GM12878 (cell line): ENCODE measurements at regions not wholly inside any gene's neighbourhood (a gene's known extent, or its start where the extent isn't known, plus 50 kb on each side); places are given as distances from the start of the nearest gene placed in this dataset.

ENCODE experiments used
- ATAC-seq: fragments of 200-7000 bp; cut with Tn5 transposase; 3 replicates; pipeline ENCODE4 v1.9.1; 2020; ENCODE audit warnings: mild to moderate bottlenecking, moderate library complexity
- BruUV-seq: library from RNA; stranded (reverse); fragments of 400-500 nt; replicated peaks from 2 replicates; lab custom pipeline; 2021; lab: Mats Ljungman, UMichigan
- CTCF ChIA-PET: fragments of 300-600 bp; sonication (Branson Sonifier 250); formaldehyde crosslinking; extraction: SDS; loops from one replicate; lab custom pipeline; 2021; ENCODE audit warnings: inconsistent platforms; lab: Yijun Ruan, JAX
- POLR2A ChIA-PET: fragments of 350-600 bp; formaldehyde crosslinking; extraction: SDS; loops from one replicate; lab custom pipeline; 2021; ENCODE audit warnings: inconsistent platforms; lab: Charles Lee
- RAD21 ChIA-PET: fragments of 300-600 bp; sonication (Branson Sonifier 250); formaldehyde crosslinking; loops from one replicate; lab custom pipeline; 2023; ENCODE audit warnings: antibody characterized with exemption; ENCODE audit not compliant: unreplicated experiment; lab: Charles Lee
- SMC1A ChIA-PET: fragments of 300-600 bp; sonication (Branson Sonifier 250); formaldehyde crosslinking; loops from one replicate; lab custom pipeline; 2023; ENCODE audit not compliant: unreplicated experiment, uncharacterized antibody; lab: Charles Lee
- DNase-seq: peaks from one replicate; pipeline ENCODE4 v3.0.0-alpha.2; 2011; ENCODE audit warnings: low read depth, low spot score
- FAIRE-seq: peaks from 3 replicates; lab custom pipeline; 2011; peaks lifted over from hg19 to GRCh38; lab: Jason Lieb, UNC
- H2AFZ ChIP-seq: 2 replicates; pipeline ENCODE4 v1.6.0; 2011; ENCODE audit warnings: low read depth, low read length, control low read depth; ENCODE audit not compliant: control insufficient read depth
- H3K27ac ChIP-seq: 2 replicates; pipeline ENCODE4 v1.5.1; 2011; ENCODE audit warnings: control low read depth; ENCODE audit not compliant: control insufficient read depth, insufficient read depth
- H3K27me3 ChIP-seq, 2 experiments: replicated peaks in 1 of 2; 2 replicates each; pipeline versions ENCODE4 v1.6.0 to v1.6.1; 2011; ENCODE audit warnings: low read length in 1 of 2; ENCODE audit not compliant: control insufficient read depth in 2 of 2, insufficient read depth in 2 of 2
- H3K36me3 ChIP-seq, 2 experiments: 2 replicates each; pipeline ENCODE4 v1.5.1; 2011; ENCODE audit warnings: low read length in 1 of 2; ENCODE audit not compliant: control insufficient read depth in 2 of 2, insufficient read depth in 2 of 2
- H3K4me1 ChIP-seq: 2 replicates; pipeline ENCODE4 v1.6.1; 2011; ENCODE audit warnings: mild to moderate bottlenecking, low read length, moderate library complexity, mixed read lengths; ENCODE audit not compliant: control insufficient read depth, insufficient read depth
- H3K4me2 ChIP-seq: 2 replicates; pipeline ENCODE4 v1.6.0; 2011; ENCODE audit warnings: control low read depth; ENCODE audit not compliant: control insufficient read depth, insufficient read depth
- H3K4me3 ChIP-seq: fragments of 200-600 bp; sonication (generic); 2 replicates; pipeline ENCODE4 v1.5.1; 2016
- H3K79me2 ChIP-seq: 2 replicates; pipeline ENCODE4 v1.6.0; 2011; ENCODE audit warnings: low read length; ENCODE audit not compliant: control insufficient read depth, insufficient read depth
- H3K9ac ChIP-seq: 2 replicates; pipeline ENCODE4 v1.8.0; 2011; ENCODE audit warnings: low read length, control low read depth, mixed read lengths; ENCODE audit not compliant: control insufficient read depth, insufficient read depth
- H3K9me3 ChIP-seq: replicated peaks from 3 replicates; pipeline ENCODE4 v1.5.1; 2011; ENCODE audit warnings: mild to moderate bottlenecking, low read length; ENCODE audit not compliant: control insufficient read depth, insufficient read depth
- H4K20me1 ChIP-seq: 2 replicates; pipeline ENCODE4 v1.6.0; 2011; ENCODE audit not compliant: control insufficient read depth, insufficient read depth
- EED ChIP-seq: sonication (generic); IDR thresholded peaks from 2 replicates; pipeline ENCODE4 v1.6.1; 2016; ENCODE audit warnings: antibody characterized with exemption, low read depth
- FOXM1 ChIP-seq: IDR thresholded peaks from 2 replicates; pipeline ENCODE4 v1.6.1; 2012; ENCODE audit warnings: low read depth, mild to moderate bottlenecking, inconsistent platforms, low read length, moderate library complexity
- MYB ChIP-seq: fragments of 150-350 bp; IDR thresholded peaks from 2 replicates; pipeline ENCODE4 v1.6.1; 2014; ENCODE audit warnings: mild to moderate bottlenecking, low read depth, low read length, borderline replicate concordance
- RAD51 ChIP-seq: fragments of 450-650 bp; IDR thresholded peaks from 2 replicates; pipeline ENCODE4 v1.6.1; 2016; ENCODE audit warnings: moderate library complexity, mild to moderate bottlenecking, inconsistent platforms
- RELA ChIP-seq: fragments of 450-650 bp; IDR thresholded peaks from 2 replicates; pipeline ENCODE4 v1.8.0; 2014; ENCODE audit warnings: borderline replicate concordance; ENCODE audit not compliant: partially characterized antibody
- RUNX3 ChIP-seq: IDR thresholded peaks from 2 replicates; pipeline ENCODE4 v1.6.1; 2012; ENCODE audit warnings: low read length, inconsistent platforms
- SUZ12 ChIP-seq: fragments of 200-600 bp; sonication (generic); IDR thresholded peaks from one replicate; pipeline ENCODE4 v1.6.1; 2018; ENCODE audit warnings: antibody characterized with exemption, mild to moderate bottlenecking; ENCODE audit not compliant: unreplicated experiment
- TCF12 ChIP-seq: IDR thresholded peaks from 2 replicates; pipeline ENCODE4 v1.6.1; 2011; ENCODE audit warnings: low read depth, mild to moderate bottlenecking, low read length
- YBX1 ChIP-seq: fragments of 450-650 bp; IDR thresholded peaks from 2 replicates; pipeline ENCODE4 v1.6.1; 2016; ENCODE audit warnings: antibody characterized with exemption
- ZSCAN29 ChIP-seq: fragments of 450-650 bp; IDR thresholded peaks from 2 replicates; pipeline ENCODE4 v1.6.1; 2017; ENCODE audit warnings: mild to moderate bottlenecking, moderate library complexity
- WGBS: methylation state at CpG from one replicate; pipeline ENCODE4 v1.1.6; 2016; ENCODE audit warnings: low lambda C conversion rate; ENCODE audit not compliant: insufficient replicate concordance, insufficient coverage; ENCODE audit errors: missing lambda C conversion rate; 5-methylcytosine and 5-hydroxymethylcytosine counted together
- in situ Hi-C: fragments of 300-500 bp; cut with MboI; formaldehyde crosslinking; loops from 9 replicates; pipeline ENCODE4 v1.14.3; 2018; ENCODE audit warnings: mixed read lengths
- intact Hi-C: fragments of 100-400 bp; cut with micrococcal nuclease; formaldehyde crosslinking; loops from one replicate; pipeline ENCODE4 v1.14.2; 2022; ENCODE audit not compliant: unreplicated experiment
- TF ChIP-seq, protein P1 (sequence below): IDR thresholded peaks from 2 replicates; pipeline ENCODE4 v1.6.1; 2012; ENCODE audit warnings: low read length, inconsistent platforms

DNA sequence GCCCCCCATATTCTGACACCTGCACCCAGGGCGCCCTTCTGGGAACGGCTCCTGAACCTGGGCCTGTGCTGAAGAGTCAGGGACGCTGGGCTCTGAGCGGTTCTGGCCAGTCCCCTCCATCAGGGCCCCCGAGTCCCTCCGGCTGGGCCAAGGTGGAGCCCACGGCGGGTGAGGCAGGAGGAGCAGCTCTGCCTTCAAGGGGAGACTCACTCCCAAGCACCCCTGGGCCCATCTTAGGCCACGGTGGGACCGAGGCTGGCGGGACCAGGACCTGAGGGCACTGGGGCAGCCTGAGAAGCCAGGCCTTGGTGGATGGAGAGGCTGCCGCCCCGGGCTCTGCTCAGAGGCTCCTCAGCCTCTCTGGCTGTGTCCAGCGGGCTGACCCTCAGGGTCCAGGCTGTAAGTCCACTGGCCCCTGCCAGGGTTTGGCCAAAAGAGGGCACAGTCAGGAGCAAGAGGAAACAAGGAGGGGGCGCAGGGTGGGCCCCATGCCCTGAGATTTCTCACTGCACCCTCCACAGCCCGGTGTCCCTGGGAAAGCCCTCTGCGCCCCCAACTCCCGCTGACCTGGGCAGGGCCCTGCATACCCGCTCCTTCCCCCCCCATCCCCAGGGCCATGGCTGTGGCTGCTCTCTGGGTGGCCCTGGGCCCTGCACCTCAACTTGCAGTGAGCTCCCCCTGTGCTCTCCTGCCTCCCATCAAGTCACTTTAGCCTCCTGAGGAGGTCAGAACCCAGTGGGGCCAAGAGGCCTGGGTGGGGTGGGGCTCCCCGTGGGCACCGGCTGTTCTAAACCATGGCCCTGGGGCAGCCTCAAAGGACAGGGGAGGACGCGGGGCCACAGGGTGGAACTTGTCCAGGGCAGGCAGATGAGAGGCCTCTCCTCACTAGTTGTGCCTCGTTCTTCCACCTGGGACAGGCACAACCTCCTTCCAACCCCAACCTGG is 266.4 kb upstream of the SFSWAP start:
- no peaks in the 10 kb centered on the region for H3K27me3 ChIP-seq
- intact Hi-C loops, result no loop called here
- RAD21 ChIA-PET, result no interaction called here
- ATAC-seq, result peak; percentile 15; the same call in 2 of the 3 replicates
- no peak overlapping the region for H3K27ac ChIP-seq
- no peaks in the 10 kb centered on the region for H3K9me3 ChIP-seq
- no peak overlapping the region for H3K4me2 ChIP-seq
- H3K4me3 ChIP-seq, result no peak overlapping the region
- in situ Hi-C loops, result no loop called here
- POLR2A ChIA-PET, result no interaction called here
- TF ChIP-seq RELA (no peak), RAD51 (no peak), SUZ12 (no peak)
- H4K20me1 ChIP-seq, result no peaks in the 10 kb centered on the region
- FAIRE-seq, result no peak
- no peaks in the 10 kb centered on the region for H3K36me3 ChIP-seq
- WGBS, result 80% methylated on average over 20 of the region's 24 CpGs
- no peak for DNase-seq
- no peak overlapping the region for H2AFZ ChIP-seq
- H3K79me2 ChIP-seq, result no peaks in the 10 kb centered on the region
- CTCF ChIA-PET, result no interaction called here
- BruUV-seq, result no TSS peak
- SMC1A ChIA-PET, result interaction anchor here (1.1 kb wide), 1 partner anchor 10 kb away, joined by 5 read pairs; no protein-coding TSS in a partner anchor
- no peak overlapping the region for H3K9ac ChIP-seq
- H3K4me1 ChIP-seq, result 0 out of 2 replicates have a peak, but pooled peaks cover 3% of the 10 kb centered on the region

DNA sequence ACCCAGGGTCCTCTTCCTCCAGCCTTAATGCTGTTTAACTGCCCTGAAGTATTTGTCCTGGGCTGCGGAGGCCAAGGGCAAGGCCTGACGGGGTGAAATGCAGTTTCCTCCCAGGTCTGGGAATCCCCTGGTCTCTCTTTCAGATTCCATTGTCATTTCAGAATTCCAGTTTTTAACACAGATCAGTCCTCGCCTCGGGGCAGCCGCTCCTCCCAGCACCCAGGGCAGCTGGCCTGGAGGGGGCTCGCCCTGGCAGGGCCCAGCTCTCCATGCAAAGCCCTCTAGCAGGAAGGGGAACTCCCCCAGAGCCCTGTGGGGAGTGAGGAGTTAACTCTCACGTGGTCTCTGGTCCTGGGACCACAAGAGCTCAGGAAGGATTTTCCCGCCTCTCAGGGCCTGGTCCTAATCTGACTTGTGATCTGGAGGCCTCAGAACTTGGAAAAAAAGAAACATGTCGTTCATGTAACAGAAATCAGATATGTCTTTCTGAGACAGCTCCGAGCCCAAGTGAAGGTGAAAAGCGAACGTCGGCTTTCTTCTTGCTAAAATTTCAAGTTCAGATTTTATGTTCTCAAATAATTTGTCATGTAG is 265.6 kb upstream of the SFSWAP start:
- TF ChIP-seq TCF12 (0 out of 2 replicates have a peak, but pooled peaks have one; percentile 39), ZSCAN29 (no peak), EED (peak; percentile 54; the same call in 1 of the 2 replicates), YBX1 (no peak), MYB (no peak), FOXM1 (no peak), RUNX3 (0 out of 2 replicates have a peak, but pooled peaks have one; percentile 26), RELA (peak; percentile 21)
- TF ChIP-seq, protein P1, sequence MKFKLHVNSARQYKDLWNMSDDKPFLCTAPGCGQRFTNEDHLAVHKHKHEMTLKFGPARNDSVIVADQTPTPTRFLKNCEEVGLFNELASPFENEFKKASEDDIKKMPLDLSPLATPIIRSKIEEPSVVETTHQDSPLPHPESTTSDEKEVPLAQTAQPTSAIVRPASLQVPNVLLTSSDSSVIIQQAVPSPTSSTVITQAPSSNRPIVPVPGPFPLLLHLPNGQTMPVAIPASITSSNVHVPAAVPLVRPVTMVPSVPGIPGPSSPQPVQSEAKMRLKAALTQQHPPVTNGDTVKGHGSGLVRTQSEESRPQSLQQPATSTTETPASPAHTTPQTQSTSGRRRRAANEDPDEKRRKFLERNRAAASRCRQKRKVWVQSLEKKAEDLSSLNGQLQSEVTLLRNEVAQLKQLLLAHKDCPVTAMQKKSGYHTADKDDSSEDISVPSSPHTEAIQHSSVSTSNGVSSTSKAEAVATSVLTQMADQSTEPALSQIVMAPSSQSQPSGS, result no peak
- no peaks in the 10 kb centered on the region for H3K9me3 ChIP-seq
- no peaks in the 10 kb centered on the region for H3K27me3 ChIP-seq
- no peak overlapping the region for H3K4me3 ChIP-seq
- no peak overlapping the region for H2AFZ ChIP-seq
- in situ Hi-C loops (no loop called here), intact Hi-C loops (no loop called here)
- 0 out of 2 replicates have a peak, but pooled peaks cover 3% of the 10 kb centered on the region for H3K4me1 ChIP-seq
- H3K27ac ChIP-seq, result no peak overlapping the region
- 29% methylated on average over 12 of the region's 13 CpGs for WGBS
- no peak overlapping the region for H3K9ac ChIP-seq
- ChIA-PET POLR2A (no interaction called here), RAD21 (no interaction called here), CTCF (no interaction called here), SMC1A (interaction anchor here (1.1 kb wide), 1 partner anchor 9 kb away, joined by 5 read pairs; no protein-coding TSS in a partner anchor)
- no peak overlapping the region for H3K4me2 ChIP-seq
- H3K36me3 ChIP-seq, result no peaks in the 10 kb centered on the region
- BruUV-seq, result no TSS peak
- ATAC-seq (peak; percentile 72), FAIRE-seq (no peak), DNase-seq (no peak)
- no peaks in the 10 kb centered on the region for H3K79me2 ChIP-seq
- no peaks in the 10 kb centered on the region for H4K20me1 ChIP-seq
